ENCODE measurements at regions not wholly inside any gene's neighbourhood (a gene's known extent, or its start where the extent isn't known, plus 50 kb on each side); places are given as distances from the start of the nearest gene placed in this dataset.

DNA sequence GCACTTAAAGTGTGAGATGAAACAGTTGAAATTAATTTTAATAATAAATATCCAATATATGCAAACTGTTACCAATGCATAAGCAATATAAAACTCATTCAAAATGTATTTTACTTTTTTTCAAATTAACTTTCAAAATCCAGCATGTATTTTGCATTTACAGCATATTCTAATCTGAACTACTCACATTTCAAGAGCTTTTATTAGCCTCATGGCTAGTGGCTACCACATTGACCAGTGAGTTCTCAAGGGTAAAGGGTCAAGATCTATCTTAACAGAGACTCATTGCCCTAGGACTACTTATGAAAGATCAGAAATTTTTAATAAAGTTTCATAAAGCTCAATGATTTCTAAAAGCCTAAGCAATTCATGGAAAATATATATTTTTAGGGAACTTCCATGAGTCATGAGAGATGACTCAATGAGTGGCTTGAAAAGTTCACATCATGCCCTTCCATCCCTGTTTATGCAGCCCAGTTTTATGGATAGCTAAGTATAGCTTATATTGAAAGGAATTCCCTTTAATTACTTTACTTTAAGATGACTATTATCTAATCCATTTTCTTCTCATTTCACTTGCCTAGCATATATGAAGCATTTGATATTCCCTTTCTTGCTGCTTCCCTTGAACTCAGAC is 608.6 kb downstream of the SLCO4C1 start:
- TF ChIP-seq, protein P1, sequence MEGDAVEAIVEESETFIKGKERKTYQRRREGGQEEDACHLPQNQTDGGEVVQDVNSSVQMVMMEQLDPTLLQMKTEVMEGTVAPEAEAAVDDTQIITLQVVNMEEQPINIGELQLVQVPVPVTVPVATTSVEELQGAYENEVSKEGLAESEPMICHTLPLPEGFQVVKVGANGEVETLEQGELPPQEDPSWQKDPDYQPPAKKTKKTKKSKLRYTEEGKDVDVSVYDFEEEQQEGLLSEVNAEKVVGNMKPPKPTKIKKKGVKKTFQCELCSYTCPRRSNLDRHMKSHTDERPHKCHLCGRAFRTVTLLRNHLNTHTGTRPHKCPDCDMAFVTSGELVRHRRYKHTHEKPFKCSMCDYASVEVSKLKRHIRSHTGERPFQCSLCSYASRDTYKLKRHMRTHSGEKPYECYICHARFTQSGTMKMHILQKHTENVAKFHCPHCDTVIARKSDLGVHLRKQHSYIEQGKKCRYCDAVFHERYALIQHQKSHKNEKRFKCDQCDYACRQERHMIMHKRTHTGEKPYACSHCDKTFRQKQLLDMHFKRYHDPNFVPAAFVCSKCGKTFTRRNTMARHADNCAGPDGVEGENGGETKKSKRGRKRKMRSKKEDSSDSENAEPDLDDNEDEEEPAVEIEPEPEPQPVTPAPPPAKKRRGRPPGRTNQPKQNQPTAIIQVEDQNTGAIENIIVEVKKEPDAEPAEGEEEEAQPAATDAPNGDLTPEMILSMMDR (IDR thresholded peaks at IDR 0.05), result no peak
- TF ChIP-seq POLR2A (IDR thresholded peaks at IDR 0.05), result no peak

All from adrenal gland (tissue), 5 donors.